Fibroblast of lung (primary cell): ENCODE measurements at regions not wholly inside any gene's neighbourhood (a gene's known extent, or its start where the extent isn't known, plus 50 kb on each side); places are given as distances from the start of the nearest gene placed in this dataset.

Experiments
- CTCF ChIP-seq, 2 donors: IDR thresholded peaks in 1 of 2; conservative IDR thresholded peaks in 1 of 2; 1 replicate in 1 of 2; 2 replicates in 1 of 2; pipeline ENCODE4 v1.5.1; 2011 to 2012; ENCODE audit warnings: low read length in 2 of 2, control low read depth in 1 of 2, inconsistent platforms in 1 of 2, low read depth in 1 of 2, mild to moderate bottlenecking in 1 of 2
- EZH2 ChIP-seq: IDR thresholded peaks from 2 replicates; pipeline ENCODE4 v1.5.1; 2012; ENCODE audit warnings: low read length, control low read depth, mild to moderate bottlenecking; ENCODE audit errors: missing control alignments

- TF ChIP-seq CTCF (conservative IDR thresholded peaks at IDR 0.05 in 1 of 2, IDR thresholded peaks at IDR 0.05 in 1 of 2; ENCODE audit: low read depth in 1 of 2, low read length in 2 of 2) (no peak), EZH2 (no peak)
These were observed 338.8 kb downstream of the NNT start for GRCh38 chr5:43941806-43942205.
